Omental fat pad (tissue), 3 donors: ENCODE measurements at regions not wholly inside any gene's neighbourhood (a gene's known extent, or its start where the extent isn't known, plus 50 kb on each side); places are given as distances from the start of the nearest gene placed in this dataset.

Experiments used
- ATAC-seq: fragments of 150-250 bp; one replicate; pipeline ENCODE4 v1.9.1; 2016; ENCODE audit warnings: mild to moderate bottlenecking, moderate library complexity; ENCODE audit not compliant: low FRiP score
- DNase-seq: peaks from one replicate; pipeline ENCODE4 v3.0.0-alpha.2; 2019; ENCODE audit warnings: low spot score
- CTCF ChIP-seq, 3 donors: fragments of 450-650 bp; IDR thresholded peaks; one replicate each; pipeline ENCODE4 v1.5.1; 2016 to 2017; ENCODE audit warnings: antibody characterized with exemption in 3 of 3, mild to moderate bottlenecking in 3 of 3, moderate library complexity in 2 of 3

DNA sequence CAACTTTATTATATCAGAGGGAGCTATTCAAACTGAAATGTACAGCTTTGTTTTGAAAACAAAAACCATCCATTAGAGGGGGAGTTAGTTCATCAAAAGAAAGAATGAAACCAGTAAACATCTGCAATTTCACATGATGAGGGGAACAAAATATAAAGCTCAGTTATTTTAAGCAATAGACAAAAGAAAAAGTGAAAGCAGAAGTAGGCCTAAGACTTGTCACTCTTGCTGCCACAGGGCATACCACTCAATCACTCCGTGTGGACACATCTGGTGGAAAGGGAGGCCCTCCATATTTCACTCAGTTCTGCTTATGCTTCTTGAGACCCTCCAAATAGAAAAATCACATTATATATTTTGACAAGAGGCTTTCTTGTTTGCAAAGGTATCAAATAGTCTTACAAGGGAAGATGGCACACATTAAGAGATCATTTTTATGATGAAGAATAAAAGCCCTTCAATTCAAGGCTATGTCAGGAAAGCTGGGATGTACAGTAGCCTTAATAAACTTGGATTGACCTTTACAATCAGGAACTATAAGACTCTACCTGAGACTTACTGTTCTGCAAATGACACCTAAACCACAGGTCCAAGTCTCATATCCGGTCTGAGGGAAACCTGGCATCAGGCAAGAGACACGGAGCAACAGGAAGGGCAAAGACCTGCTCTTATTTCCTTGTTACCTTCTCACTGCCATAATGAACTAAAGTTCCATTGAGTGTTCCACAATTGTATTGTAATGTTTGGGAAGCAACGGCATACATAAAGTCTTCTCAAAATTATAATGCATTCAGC is 222.5 kb upstream of the GRIP1 start:
- TF ChIP-seq CTCF (IDR thresholded peaks at IDR 0.05) = no peak
- DNase-seq = no peak
- no peak for ATAC-seq

GRCh38 chr12:66902020-66902419 is 223.1 kb upstream of the GRIP1 start:
- TF ChIP-seq CTCF (IDR thresholded peaks at IDR 0.05) = no peak
- no peak for ATAC-seq
- no peak for DNase-seq

DNA sequence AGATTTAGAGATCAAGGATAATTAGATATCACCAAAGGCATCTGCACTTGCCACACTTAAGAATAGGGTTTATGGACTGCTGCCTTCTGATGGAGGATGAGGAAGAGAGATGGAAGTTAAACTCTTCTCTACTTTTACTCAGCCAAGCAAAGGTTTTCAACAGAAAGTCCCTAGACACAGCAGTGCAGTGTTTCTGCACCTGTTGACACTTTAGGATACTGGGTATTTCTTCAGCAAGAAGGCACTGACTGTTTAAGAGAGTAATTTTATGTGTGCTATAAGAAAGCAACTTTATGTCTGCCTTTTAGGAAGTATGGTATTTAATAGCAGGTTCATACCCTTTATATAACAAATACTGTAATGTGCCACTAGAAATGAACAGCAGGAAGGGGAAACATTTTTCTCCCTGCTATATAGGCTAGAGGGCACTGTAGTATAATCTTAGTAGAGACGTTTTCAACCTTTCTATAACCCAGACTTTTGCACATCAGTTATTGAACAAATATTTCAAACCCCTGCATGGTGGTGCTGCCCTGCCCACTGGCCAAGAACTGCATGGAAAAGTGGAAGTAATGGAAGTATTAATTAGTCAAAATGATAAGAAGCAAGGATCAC is 225.0 kb upstream of the GRIP1 start:
- DNase-seq (no peak), ATAC-seq (no peak)
- no peak for TF ChIP-seq CTCF (IDR thresholded peaks at IDR 0.05)

DNA sequence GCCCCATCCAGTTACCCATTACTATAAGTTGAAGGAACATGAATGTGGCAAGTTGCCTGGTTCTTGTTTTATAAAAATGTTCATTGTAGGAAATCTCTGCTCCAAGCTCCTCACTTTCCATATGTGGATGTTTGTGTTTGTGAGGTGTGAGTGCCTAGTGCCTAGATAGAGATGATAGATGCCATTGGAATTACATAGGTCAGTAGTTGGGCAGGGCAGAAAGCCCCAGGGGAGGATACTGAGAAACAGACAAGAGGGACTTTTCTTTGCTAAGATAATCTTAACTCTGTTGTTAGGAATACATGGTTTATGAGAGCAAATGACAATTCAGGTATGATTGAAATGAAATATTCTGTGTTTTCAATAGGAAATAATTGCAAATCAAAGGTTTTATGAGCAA is 226.3 kb upstream of the GRIP1 start:
- DNase-seq (no peak), ATAC-seq (no peak)
- no peak for TF ChIP-seq CTCF (IDR thresholded peaks at IDR 0.05)

DNA sequence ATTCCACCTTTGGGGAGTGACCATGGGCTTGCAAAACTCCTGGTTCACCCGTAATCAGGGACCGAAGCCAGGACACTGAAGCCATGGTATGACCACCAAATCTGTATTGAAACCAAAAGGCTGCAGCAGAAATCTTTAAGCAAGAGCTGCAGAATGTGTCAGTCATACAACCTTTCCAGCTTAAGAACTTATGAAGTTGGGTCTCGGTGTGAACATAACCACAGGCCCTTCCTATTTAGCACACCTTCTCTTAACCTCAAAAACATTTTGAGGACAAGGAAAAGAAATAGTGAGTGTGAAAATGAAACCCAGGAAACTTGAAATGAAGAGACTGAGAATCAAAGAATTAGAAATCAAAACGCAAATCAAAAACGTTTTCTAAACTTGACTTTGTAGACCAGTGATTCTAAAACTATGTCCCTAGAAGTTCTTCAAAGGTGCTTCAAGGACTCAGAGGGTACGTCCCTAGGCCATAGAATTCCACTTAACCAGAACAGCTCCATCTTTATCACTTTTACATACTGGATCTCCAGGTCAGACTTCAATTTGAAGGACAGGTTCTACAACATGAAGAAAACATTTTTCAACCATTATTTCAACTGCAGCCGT is 231.6 kb upstream of the GRIP1 start:
- DNase-seq (no peak), ATAC-seq (no peak)
- TF ChIP-seq CTCF (IDR thresholded peaks at IDR 0.05) = no peak

DNA sequence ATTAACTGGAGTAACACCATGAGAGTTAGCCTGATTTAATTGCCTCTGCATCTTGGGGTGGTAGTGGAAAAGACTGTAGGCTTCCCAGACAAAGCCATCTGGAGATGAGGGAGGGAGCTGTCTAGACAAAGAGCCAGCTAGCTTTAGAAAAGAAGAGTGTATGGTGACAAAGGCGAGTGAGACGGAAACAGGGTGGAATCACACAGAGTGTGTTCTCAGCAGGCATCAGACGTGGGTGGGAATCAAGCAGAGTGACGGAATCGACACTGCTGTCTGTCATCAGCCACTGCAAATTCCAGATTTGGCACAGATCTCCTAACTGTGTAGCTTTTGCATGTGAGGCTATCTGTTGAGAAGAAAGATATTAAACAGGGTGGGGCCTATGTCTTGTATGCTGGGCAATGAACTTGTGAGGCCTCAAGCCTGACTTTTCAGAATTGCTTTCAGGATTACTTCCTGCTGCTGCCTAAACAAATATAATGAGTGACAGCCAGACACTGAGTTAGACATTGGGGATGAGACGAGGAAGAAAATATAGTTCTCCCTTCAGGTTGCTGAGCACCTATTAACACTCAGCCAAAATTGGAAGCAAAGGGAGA is 236.5 kb upstream of the GRIP1 start:
- DNase-seq (no peak), ATAC-seq (no peak)
- no peak for TF ChIP-seq CTCF (IDR thresholded peaks at IDR 0.05)
